ENCODE measurements at regions not wholly inside any gene's neighbourhood (a gene's known extent, or its start where the extent isn't known, plus 50 kb on each side); places are given as distances from the start of the nearest gene placed in this dataset.

DNA sequence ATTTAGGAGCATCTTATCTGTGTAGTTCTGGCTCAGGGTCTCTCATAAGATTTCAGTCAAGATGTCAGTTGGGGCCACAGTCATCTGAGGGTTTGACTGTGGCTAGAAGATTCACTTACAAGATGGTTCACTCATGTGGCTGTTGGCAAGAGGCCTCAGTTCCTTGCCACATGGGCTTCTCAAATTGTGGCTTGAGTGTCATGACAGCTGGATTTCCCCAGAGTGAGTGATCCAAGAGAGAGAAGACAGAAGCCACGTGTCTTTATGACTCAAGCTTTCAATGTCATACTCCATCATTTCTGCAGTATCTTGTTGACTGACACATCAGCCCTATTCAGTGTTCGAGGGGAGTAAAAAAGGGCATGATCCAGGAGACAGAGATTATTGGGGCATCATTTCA is 131.3 kb upstream of the AP1S2 start:
- Histone ChIP-seq H3K27ac (no peak overlapping the region), H3K27me3 (no peaks in the 10 kb centered on the region), H3K36me3 (no peaks in the 10 kb centered on the region), H3K4me3 (no peak overlapping the region), H3K4me1 (no peaks in the 10 kb centered on the region), H3K9me3 (no peaks in the 10 kb centered on the region)
- in situ Hi-C loops (cut with MboI; ENCODE audit: low pct_ligation_motif_present in 1 of 4, low pct_unique_long_range_greater_than_20kb in 1 of 4, low sequenced_read_pairs in 3 of 4) (no loop called here), intact Hi-C loops (cut with DNase I; ENCODE audit: low total_unique reads) (no loop called here)
- TF ChIP-seq POLR2AphosphoS5 (IDR thresholded peaks at IDR 0.05) (no peak), POLR2A (IDR thresholded peaks at IDR 0.05) (no peak), EP300 (IDR thresholded peaks at IDR 0.05; ENCODE audit: low read depth) (no peak)
- TF ChIP-seq, protein P1, sequence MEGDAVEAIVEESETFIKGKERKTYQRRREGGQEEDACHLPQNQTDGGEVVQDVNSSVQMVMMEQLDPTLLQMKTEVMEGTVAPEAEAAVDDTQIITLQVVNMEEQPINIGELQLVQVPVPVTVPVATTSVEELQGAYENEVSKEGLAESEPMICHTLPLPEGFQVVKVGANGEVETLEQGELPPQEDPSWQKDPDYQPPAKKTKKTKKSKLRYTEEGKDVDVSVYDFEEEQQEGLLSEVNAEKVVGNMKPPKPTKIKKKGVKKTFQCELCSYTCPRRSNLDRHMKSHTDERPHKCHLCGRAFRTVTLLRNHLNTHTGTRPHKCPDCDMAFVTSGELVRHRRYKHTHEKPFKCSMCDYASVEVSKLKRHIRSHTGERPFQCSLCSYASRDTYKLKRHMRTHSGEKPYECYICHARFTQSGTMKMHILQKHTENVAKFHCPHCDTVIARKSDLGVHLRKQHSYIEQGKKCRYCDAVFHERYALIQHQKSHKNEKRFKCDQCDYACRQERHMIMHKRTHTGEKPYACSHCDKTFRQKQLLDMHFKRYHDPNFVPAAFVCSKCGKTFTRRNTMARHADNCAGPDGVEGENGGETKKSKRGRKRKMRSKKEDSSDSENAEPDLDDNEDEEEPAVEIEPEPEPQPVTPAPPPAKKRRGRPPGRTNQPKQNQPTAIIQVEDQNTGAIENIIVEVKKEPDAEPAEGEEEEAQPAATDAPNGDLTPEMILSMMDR (IDR thresholded peaks at IDR 0.05): no peak
- 50% methylated on average over 2 of the region's 2 CpGs; no CpG with 5 or more reads in 1 of the 2 donors for WGBS, 2 donors (ENCODE audit: low coverage in 1 of 2)
- DNase-seq: no peak

DNA sequence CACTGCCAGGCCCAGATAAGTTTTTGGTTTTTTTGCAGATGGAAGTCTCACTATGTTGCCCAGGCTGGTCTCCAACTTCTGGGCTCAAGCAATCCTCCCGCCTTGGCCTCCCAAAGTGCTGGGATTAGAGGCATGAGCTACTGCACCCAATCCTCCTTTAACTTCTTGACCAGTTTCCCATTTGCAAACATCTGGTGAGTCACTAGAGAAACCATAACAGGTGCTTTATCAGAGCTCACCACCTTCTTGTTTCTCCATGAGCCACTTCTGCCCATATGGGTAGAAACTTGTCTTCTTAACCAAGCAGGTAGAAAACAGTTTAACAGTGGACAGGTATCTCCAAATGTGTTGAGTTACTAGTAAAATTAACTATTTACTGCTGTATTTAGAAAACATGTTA is 128.4 kb upstream of the AP1S2 start:
- WGBS, 2 donors (ENCODE audit: low coverage in 1 of 2): 100% methylated on average over 1 of the region's 1 CpG; no CpG with 5 or more reads in 1 of the 2 donors
- no peak overlapping the region for H3K4me3 ChIP-seq
- H3K36me3 ChIP-seq: no peaks in the 10 kb centered on the region
- intact Hi-C loops (cut with DNase I; ENCODE audit: low total_unique reads): no loop called here
- H3K27me3 ChIP-seq: no peaks in the 10 kb centered on the region
- no peak overlapping the region for H3K27ac ChIP-seq
- H3K4me1 ChIP-seq: no peaks in the 10 kb centered on the region
- TF ChIP-seq, protein P1 (IDR thresholded peaks at IDR 0.05): no peak
- TF ChIP-seq POLR2A (IDR thresholded peaks at IDR 0.05) (no peak), EP300 (IDR thresholded peaks at IDR 0.05; ENCODE audit: low read depth) (no peak), POLR2AphosphoS5 (IDR thresholded peaks at IDR 0.05) (no peak)
- in situ Hi-C loops (cut with MboI; ENCODE audit: low pct_ligation_motif_present in 1 of 4, low pct_unique_long_range_greater_than_20kb in 1 of 4, low sequenced_read_pairs in 3 of 4): no loop called here
- no peaks in the 10 kb centered on the region for H3K9me3 ChIP-seq
- DNase-seq: no peak

DNA sequence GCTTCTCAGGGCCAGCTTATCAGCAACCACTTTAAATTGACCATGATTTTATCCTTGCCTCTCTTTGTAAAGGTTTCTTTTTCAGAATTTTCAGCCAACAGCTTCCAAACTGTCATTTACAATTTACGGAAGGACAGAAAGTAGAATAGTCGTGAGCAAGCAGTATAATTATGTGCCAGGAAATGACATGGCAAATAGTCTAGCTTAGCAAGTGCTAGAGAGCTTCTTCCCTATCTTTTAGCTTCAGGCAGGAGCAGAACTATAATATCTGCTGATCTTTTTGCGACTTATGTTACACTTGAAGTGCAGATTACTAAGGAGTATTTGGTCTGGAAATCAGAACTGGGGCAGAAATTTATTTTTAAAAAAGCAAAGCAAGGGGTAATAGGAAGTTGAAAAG is 123.0 kb upstream of the AP1S2 start:
- in situ Hi-C loops (cut with MboI; ENCODE audit: low pct_ligation_motif_present in 1 of 4, low pct_unique_long_range_greater_than_20kb in 1 of 4, low sequenced_read_pairs in 3 of 4): no loop called here
- H3K27me3 ChIP-seq: no peaks in the 10 kb centered on the region
- H3K4me1 ChIP-seq: no peaks in the 10 kb centered on the region
- TF ChIP-seq POLR2A (IDR thresholded peaks at IDR 0.05): no peak
- TF ChIP-seq, protein P1 (IDR thresholded peaks at IDR 0.05): no peak
- H3K36me3 ChIP-seq: no peaks in the 10 kb centered on the region
- no peak overlapping the region for H3K4me3 ChIP-seq
- intact Hi-C loops (cut with DNase I; ENCODE audit: low total_unique reads): no loop called here
- WGBS, 2 donors (ENCODE audit: low coverage in 1 of 2): 58 to 100% methylated on average over 1 to 3 of the region's 3 CpGs
- no peaks in the 10 kb centered on the region for H3K9me3 ChIP-seq
- DNase-seq: no peak
- no peak overlapping the region for H3K27ac ChIP-seq

DNA sequence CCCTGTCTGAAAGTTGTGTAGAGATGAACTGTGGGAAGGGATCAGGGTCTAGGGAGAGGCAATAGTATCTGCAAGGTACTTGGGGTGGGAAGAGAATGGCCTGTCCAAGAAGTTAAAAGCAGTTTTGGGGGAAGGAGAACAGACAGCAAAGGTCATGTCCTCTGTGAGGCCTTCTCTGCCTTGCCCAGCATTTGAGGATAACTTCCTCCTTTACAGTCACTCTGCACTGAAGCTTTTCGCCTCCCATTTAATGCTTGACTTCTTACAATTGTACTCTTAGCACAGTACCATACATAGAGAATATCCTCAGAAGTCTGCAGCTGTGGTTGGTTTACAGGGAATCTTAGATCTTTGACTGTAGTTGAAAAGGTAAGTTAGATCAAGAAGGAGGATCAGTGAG is 121.8 kb upstream of the AP1S2 start:
- H3K4me3 ChIP-seq: no peak overlapping the region
- no peaks in the 10 kb centered on the region for H3K36me3 ChIP-seq
- no peaks in the 10 kb centered on the region for H3K9me3 ChIP-seq
- no peaks in the 10 kb centered on the region for H3K27me3 ChIP-seq
- in situ Hi-C loops (cut with MboI; ENCODE audit: low pct_ligation_motif_present in 1 of 4, low pct_unique_long_range_greater_than_20kb in 1 of 4, low sequenced_read_pairs in 3 of 4): no loop called here
- WGBS, 2 donors (ENCODE audit: low coverage in 1 of 2): 70 to 100% methylated on average over 1 of the region's 1 CpG
- intact Hi-C loops (cut with DNase I; ENCODE audit: low total_unique reads): no loop called here
- TF ChIP-seq, protein P1 (IDR thresholded peaks at IDR 0.05): no peak
- TF ChIP-seq POLR2A (IDR thresholded peaks at IDR 0.05) (no peak), POLR2AphosphoS5 (IDR thresholded peaks at IDR 0.05) (no peak), EP300 (IDR thresholded peaks at IDR 0.05; ENCODE audit: low read depth) (no peak)
- H3K4me1 ChIP-seq: no peaks in the 10 kb centered on the region
- no peak for DNase-seq
- H3K27ac ChIP-seq: no peak overlapping the region
